IMR-90 (cell line): ENCODE measurements at regions not wholly inside any gene's neighbourhood (a gene's known extent, or its start where the extent isn't known, plus 50 kb on each side); places are given as distances from the start of the nearest gene placed in this dataset.

Experiments
- ATAC-seq: fragments of 200-7000 bp; cut with Tn5 transposase; 2 replicates; pipeline ENCODE4 v1.9.1; 2020; ENCODE audit warnings: low read depth, mild to moderate bottlenecking, moderate library complexity
- BruUV-seq: library from RNA; stranded (reverse); fragments of 400-500 nt; replicated peaks from 2 replicates; lab custom pipeline; 2021; lab: Mats Ljungman, UMichigan
- CTCF ChIA-PET: fragments of 300-600 bp; formaldehyde crosslinking; extraction: SDS; loops from one replicate; lab custom pipeline; 2021; ENCODE audit warnings: antibody characterized with exemption; lab: Yijun Ruan, JAX
- POLR2A ChIA-PET: fragments of 300-600 bp; sonication (Branson Sonifier 250); formaldehyde crosslinking; loops from one replicate; lab custom pipeline; 2022; ENCODE audit warnings: antibody characterized with exemption; ENCODE audit not compliant: unreplicated experiment; lab: Charles Lee
- DNase-seq: peaks from one replicate; pipeline ENCODE4 v3.0.0; 2013
- H2AFZ ChIP-seq: replicated peaks from 2 replicates; pipeline ENCODE3; 2013; ENCODE audit warnings: low read length, mild to moderate bottlenecking; ENCODE audit not compliant: poor library complexity
- H2AK5ac ChIP-seq: 2 replicates; pipeline ENCODE4 v1.6.1; 2013; ENCODE audit warnings: low read depth, low read length, inconsistent platforms
- H2AK9ac ChIP-seq: replicated peaks from 2 replicates; pipeline ENCODE3; 2013; ENCODE audit warnings: mild to moderate bottlenecking, low read depth, low read length, moderate library complexity; ENCODE audit not compliant: poor library complexity
- H2BK120ac ChIP-seq: 2 replicates; pipeline ENCODE4 v1.6.1; 2013; ENCODE audit warnings: low read depth, low read length, inconsistent platforms
- H2BK15ac ChIP-seq: 3 replicates; pipeline ENCODE4 v1.6.1; 2013; ENCODE audit warnings: low read depth, low read length, inconsistent platforms
- H2BK20ac ChIP-seq: 2 replicates; pipeline ENCODE4 v1.6.1; 2013; ENCODE audit warnings: low read depth, mild to moderate bottlenecking, inconsistent platforms, low read length, moderate library complexity
- H2BK5ac ChIP-seq: 2 replicates; pipeline ENCODE4 v1.6.1; 2013; ENCODE audit warnings: mild to moderate bottlenecking, low read depth, low read length, inconsistent platforms; ENCODE audit not compliant: poor library complexity, severe bottlenecking
- H3K14ac ChIP-seq: replicated peaks from 2 replicates; pipeline ENCODE4 v1.6.1; 2013; ENCODE audit warnings: low read depth, low read length, inconsistent platforms
- H3K18ac ChIP-seq: 2 replicates; pipeline ENCODE4 v1.6.1; 2013; ENCODE audit warnings: low read depth, low read length, control low read depth
- H3K23ac ChIP-seq: 2 replicates; pipeline ENCODE4 v1.6.1; 2013; ENCODE audit warnings: low read depth, low read length, inconsistent platforms
- H3K27ac ChIP-seq: 2 replicates; pipeline ENCODE4 v1.5.1; 2013; ENCODE audit warnings: mild to moderate bottlenecking, control low read depth, low read length; ENCODE audit not compliant: insufficient read depth
- H3K27me3 ChIP-seq: 2 replicates; pipeline ENCODE4 v1.6.1; 2013; ENCODE audit warnings: low read length; ENCODE audit not compliant: control insufficient read depth, insufficient read depth
- H3K36me3 ChIP-seq: 2 replicates; pipeline ENCODE4 v1.6.1; 2013; ENCODE audit warnings: low read length, mixed read lengths; ENCODE audit not compliant: control insufficient read depth, insufficient read depth
- H3K4ac ChIP-seq: 2 replicates; pipeline ENCODE4 v1.6.1; 2013; ENCODE audit warnings: low read depth, low read length, inconsistent platforms
- H3K4me1 ChIP-seq: 2 replicates; pipeline ENCODE4 v1.6.1; 2013; ENCODE audit warnings: low read length, mixed read lengths; ENCODE audit not compliant: control insufficient read depth, insufficient read depth
- H3K4me2 ChIP-seq: 2 replicates; pipeline ENCODE4 v1.6.1; 2013; ENCODE audit warnings: low read depth, mild to moderate bottlenecking, control low read depth, low read length, moderate library complexity
- H3K4me3 ChIP-seq: 2 replicates; pipeline ENCODE4 v1.5.1; 2013; ENCODE audit warnings: low read depth, mild to moderate bottlenecking, control low read depth, low read length, moderate library complexity; ENCODE audit not compliant: insufficient read depth
- H3K56ac ChIP-seq: 2 replicates; pipeline ENCODE4 v1.6.1; 2013; ENCODE audit warnings: low read length, inconsistent platforms; ENCODE audit not compliant: insufficient read depth; ENCODE audit errors: extremely low read depth
- H3K79me1 ChIP-seq, 2 experiments: 2 replicates each; pipeline ENCODE4 v1.6.1; 2013; ENCODE audit warnings: low read length in 2 of 2, inconsistent platforms in 1 of 2, low read depth in 1 of 2
- H3K9ac ChIP-seq: 2 replicates; pipeline ENCODE4 v1.6.1; 2013; ENCODE audit warnings: low read depth, low read length, control low read depth
- H3K9me1 ChIP-seq: 2 replicates; pipeline ENCODE4 v1.6.1; 2013; ENCODE audit warnings: low read length, inconsistent platforms; ENCODE audit not compliant: insufficient read depth
- H3K9me3 ChIP-seq: 2 replicates; pipeline ENCODE4 v1.6.1; 2013; ENCODE audit warnings: low read length; ENCODE audit not compliant: control insufficient read depth, insufficient read depth
- H4K20me1 ChIP-seq: 2 replicates; pipeline ENCODE4 v1.6.1; 2013; ENCODE audit warnings: low read length, inconsistent platforms; ENCODE audit not compliant: insufficient read depth
- H4K5ac ChIP-seq: 2 replicates; pipeline ENCODE4 v1.6.1; 2013; ENCODE audit warnings: mild to moderate bottlenecking, low read depth, low read length, control low read depth
- H4K8ac ChIP-seq, 2 experiments: 2 replicates each; pipeline ENCODE4 v1.6.1; 2013; ENCODE audit warnings: low read depth in 2 of 2, low read length in 2 of 2, control low read depth in 1 of 2, inconsistent platforms in 1 of 2
- H4K91ac ChIP-seq: 2 replicates; pipeline ENCODE4 v1.6.1; 2013; ENCODE audit warnings: low read depth, low read length, inconsistent platforms; ENCODE audit not compliant: insufficient read depth
- BHLHE40 ChIP-seq: fragments of 150-350 bp; IDR thresholded peaks from 2 replicates; pipeline ENCODE4 v1.6.1; 2016; ENCODE audit warnings: mild to moderate bottlenecking, low read depth, low read length
- CEBPB ChIP-seq: IDR thresholded peaks from 2 replicates; pipeline ENCODE4 v1.6.1; 2012; ENCODE audit warnings: low read depth, low read length, improper control_type of control experiment
- FOS ChIP-seq: fragments of 150-350 bp; IDR thresholded peaks from 2 replicates; pipeline ENCODE4 v1.6.1; 2016; ENCODE audit warnings: low read depth, low read length
- MAFK ChIP-seq: IDR thresholded peaks from 2 replicates; pipeline ENCODE4 v1.6.1; 2012; ENCODE audit warnings: low read depth, low read length, improper control_type of control experiment
- MAZ ChIP-seq: IDR thresholded peaks from 2 replicates; pipeline ENCODE4 v1.6.1; 2012; ENCODE audit warnings: low read depth, mild to moderate bottlenecking, low read length, improper control_type of control experiment, moderate library complexity, borderline replicate concordance
- MXI1 ChIP-seq: IDR thresholded peaks from 2 replicates; pipeline ENCODE4 v1.6.1; 2012; ENCODE audit warnings: low read depth, mild to moderate bottlenecking, low read length, moderate library complexity, borderline replicate concordance
- NFE2L2 ChIP-seq: fragments of 150-350 bp; IDR thresholded peaks from 2 replicates; pipeline ENCODE4 v1.6.1; 2016; ENCODE audit warnings: low read depth, mild to moderate bottlenecking, low read length
- POLR2A ChIP-seq: IDR thresholded peaks from 2 replicates; pipeline ENCODE4 v1.6.1; 2012; ENCODE audit warnings: mild to moderate bottlenecking, low read depth, low read length
- RAD21 ChIP-seq: IDR thresholded peaks from 2 replicates; pipeline ENCODE4 v1.6.1; 2012; ENCODE audit warnings: low read length, improper control_type of control experiment
- RCOR1 ChIP-seq: IDR thresholded peaks from 2 replicates; pipeline ENCODE4 v1.6.1; 2012; ENCODE audit warnings: mild to moderate bottlenecking, low read length, improper control_type of control experiment; ENCODE audit not compliant: insufficient replicate concordance
- RFX5 ChIP-seq: IDR thresholded peaks from 2 replicates; pipeline ENCODE4 v1.8.0; 2012; ENCODE audit warnings: low read depth, mild to moderate bottlenecking, low read length, moderate library complexity
- SMC3 ChIP-seq: fragments of 150-350 bp; IDR thresholded peaks from 2 replicates; pipeline ENCODE4 v1.6.1; 2016; ENCODE audit warnings: low read depth, mild to moderate bottlenecking, antibody characterized with exemption, low read length, moderate library complexity
- WGBS, 2 experiments: methylation state at CpG; one replicate each; pipeline versions ENCODE4 v1.1.5 to v1.1.7; 2013; ENCODE audit warnings: missing lambda C conversion rate in 2 of 2; ENCODE audit not compliant: insufficient read length in 1 of 2; ENCODE audit errors: extremely low coverage in 2 of 2; 5-methylcytosine and 5-hydroxymethylcytosine counted together
- dilution Hi-C: fragments of 300-500 bp; cut with HindIII; formaldehyde crosslinking; loops from one replicate; pipeline ENCODE4 v1.14.3; 2018; ENCODE audit warnings: low sequenced_read_pairs; ENCODE audit not compliant: unreplicated experiment
- in situ Hi-C: fragments of 300-500 bp; cut with MboI; formaldehyde crosslinking; loops from 3 replicates; pipeline ENCODE4 v1.14.3; 2019; ENCODE audit warnings: low sequenced_read_pairs, inconsistent platforms, mixed read lengths
- intact Hi-C: fragments of 100-400 bp; cut with micrococcal nuclease; formaldehyde crosslinking; loops from 2 replicates; pipeline ENCODE4 v1.10.0; 2022
- TF ChIP-seq, protein P1 (sequence below): fragments of 150-350 bp; IDR thresholded peaks from 2 replicates; pipeline ENCODE4 v1.6.1; 2016; ENCODE audit warnings: low read depth, mild to moderate bottlenecking, low read length, moderate library complexity, borderline replicate concordance
- TF ChIP-seq, protein P2 (sequence below): conservative IDR thresholded peaks from 2 replicates; pipeline ENCODE4 v1.5.1; 2012; ENCODE audit warnings: mild to moderate bottlenecking, low read depth, low read length, improper control_type of control experiment
- TF ChIP-seq, protein P3 (sequence below): fragments of 150-350 bp; IDR thresholded peaks from 2 replicates; pipeline ENCODE4 v1.6.1; 2017; ENCODE audit warnings: mild to moderate bottlenecking, antibody characterized with exemption, low read length, low read depth

DNA sequence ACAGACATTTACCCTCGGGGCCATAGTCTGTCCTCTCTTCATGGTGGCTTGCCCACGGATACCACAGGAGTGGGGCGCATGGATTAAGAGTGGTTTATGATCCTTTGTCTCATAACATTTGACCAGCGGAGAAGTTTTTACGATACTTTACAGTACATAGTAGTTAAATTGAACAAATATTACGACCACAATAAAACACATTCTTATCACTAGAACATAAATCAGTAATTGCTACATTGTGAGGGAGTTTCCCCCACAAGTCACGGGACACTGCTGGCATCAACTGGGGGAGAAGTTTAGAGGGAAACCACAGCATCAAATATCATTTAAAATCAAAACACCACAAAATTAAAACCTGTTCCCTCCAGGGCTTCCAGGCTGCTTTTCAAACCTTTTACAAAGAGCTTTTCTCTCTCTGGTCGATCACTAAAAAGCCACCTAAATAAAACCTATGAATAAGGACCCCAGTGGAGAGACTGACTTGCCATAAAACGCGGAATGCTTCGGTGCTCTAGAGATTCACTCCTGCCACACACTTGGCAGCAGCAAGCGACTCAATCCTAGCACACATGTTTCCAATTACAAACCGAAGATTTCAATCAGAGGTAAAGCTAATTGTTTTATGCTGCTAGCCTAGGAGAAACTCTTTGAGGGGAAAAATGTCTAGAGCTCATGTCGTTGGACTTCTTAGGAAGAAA, 173.7 kb upstream of the HNRNPA3 start:
- Histone ChIP-seq H3K4ac (no peak overlapping the region), H2AFZ (no peak overlapping the region), H3K14ac (no peak overlapping the region), H3K4me2 (no peak overlapping the region), H3K9ac (no peak overlapping the region), H2BK20ac (no peak overlapping the region), H3K4me1 (no peaks in the 10 kb centered on the region), H4K8ac (no peak overlapping the region), H3K18ac (no peak overlapping the region), H3K79me1 (no peaks in the 10 kb centered on the region), H2BK120ac (no peak overlapping the region), H3K9me1 (no peaks in the 10 kb centered on the region), H3K36me3 (no peaks in the 10 kb centered on the region), H3K4me3 (no peak overlapping the region), H2BK15ac (no peak overlapping the region), H3K27me3 (no peaks in the 10 kb centered on the region), H3K9me3 (no peaks in the 10 kb centered on the region), H3K56ac (no peak overlapping the region), H3K23ac (no peak overlapping the region), H2AK9ac (no peak overlapping the region), H4K20me1 (no peaks in the 10 kb centered on the region), H2AK5ac (no peak overlapping the region), H3K27ac (no peak overlapping the region), H2BK5ac (no peak overlapping the region), H4K91ac (no peak overlapping the region), H4K5ac (no peak overlapping the region)
- TF ChIP-seq POLR2A (no peak), MXI1 (no peak), RCOR1 (no peak), CEBPB (no peak), MAZ (no peak), RAD21 (no peak), BHLHE40 (no peak), MAFK (no peak), SMC3 (no peak), FOS (no peak), NFE2L2 (no peak), RFX5 (no peak)
- TF ChIP-seq, protein P1, sequence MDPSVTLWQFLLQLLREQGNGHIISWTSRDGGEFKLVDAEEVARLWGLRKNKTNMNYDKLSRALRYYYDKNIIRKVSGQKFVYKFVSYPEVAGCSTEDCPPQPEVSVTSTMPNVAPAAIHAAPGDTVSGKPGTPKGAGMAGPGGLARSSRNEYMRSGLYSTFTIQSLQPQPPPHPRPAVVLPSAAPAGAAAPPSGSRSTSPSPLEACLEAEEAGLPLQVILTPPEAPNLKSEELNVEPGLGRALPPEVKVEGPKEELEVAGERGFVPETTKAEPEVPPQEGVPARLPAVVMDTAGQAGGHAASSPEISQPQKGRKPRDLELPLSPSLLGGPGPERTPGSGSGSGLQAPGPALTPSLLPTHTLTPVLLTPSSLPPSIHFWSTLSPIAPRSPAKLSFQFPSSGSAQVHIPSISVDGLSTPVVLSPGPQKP = no peak
- TF ChIP-seq, protein P2, sequence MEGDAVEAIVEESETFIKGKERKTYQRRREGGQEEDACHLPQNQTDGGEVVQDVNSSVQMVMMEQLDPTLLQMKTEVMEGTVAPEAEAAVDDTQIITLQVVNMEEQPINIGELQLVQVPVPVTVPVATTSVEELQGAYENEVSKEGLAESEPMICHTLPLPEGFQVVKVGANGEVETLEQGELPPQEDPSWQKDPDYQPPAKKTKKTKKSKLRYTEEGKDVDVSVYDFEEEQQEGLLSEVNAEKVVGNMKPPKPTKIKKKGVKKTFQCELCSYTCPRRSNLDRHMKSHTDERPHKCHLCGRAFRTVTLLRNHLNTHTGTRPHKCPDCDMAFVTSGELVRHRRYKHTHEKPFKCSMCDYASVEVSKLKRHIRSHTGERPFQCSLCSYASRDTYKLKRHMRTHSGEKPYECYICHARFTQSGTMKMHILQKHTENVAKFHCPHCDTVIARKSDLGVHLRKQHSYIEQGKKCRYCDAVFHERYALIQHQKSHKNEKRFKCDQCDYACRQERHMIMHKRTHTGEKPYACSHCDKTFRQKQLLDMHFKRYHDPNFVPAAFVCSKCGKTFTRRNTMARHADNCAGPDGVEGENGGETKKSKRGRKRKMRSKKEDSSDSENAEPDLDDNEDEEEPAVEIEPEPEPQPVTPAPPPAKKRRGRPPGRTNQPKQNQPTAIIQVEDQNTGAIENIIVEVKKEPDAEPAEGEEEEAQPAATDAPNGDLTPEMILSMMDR = no peak
- TF ChIP-seq, protein P3, sequence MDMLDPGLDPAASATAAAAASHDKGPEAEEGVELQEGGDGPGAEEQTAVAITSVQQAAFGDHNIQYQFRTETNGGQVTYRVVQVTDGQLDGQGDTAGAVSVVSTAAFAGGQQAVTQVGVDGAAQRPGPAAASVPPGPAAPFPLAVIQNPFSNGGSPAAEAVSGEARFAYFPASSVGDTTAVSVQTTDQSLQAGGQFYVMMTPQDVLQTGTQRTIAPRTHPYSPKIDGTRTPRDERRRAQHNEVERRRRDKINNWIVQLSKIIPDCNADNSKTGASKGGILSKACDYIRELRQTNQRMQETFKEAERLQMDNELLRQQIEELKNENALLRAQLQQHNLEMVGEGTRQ = no peak
- WGBS, 2 experiments = no CpG with 5 or more reads among the region's 14 CpGs
- ATAC-seq = no peak
- in situ Hi-C loops = no loop called here
- dilution Hi-C loops = no loop called here
- POLR2A ChIA-PET = no interaction called here
- CTCF ChIA-PET = interaction anchor here (1.1 kb wide), 1 partner anchor 12 kb away, joined by 3 read pairs; no protein-coding TSS in a partner anchor
- intact Hi-C loops = no loop called here
- BruUV-seq = no TSS peak
- DNase-seq = no peak
